ENCODE measurements at regions not wholly inside any gene's neighbourhood (a gene's known extent, or its start where the extent isn't known, plus 50 kb on each side); places are given as distances from the start of the nearest gene placed in this dataset.

DNA sequence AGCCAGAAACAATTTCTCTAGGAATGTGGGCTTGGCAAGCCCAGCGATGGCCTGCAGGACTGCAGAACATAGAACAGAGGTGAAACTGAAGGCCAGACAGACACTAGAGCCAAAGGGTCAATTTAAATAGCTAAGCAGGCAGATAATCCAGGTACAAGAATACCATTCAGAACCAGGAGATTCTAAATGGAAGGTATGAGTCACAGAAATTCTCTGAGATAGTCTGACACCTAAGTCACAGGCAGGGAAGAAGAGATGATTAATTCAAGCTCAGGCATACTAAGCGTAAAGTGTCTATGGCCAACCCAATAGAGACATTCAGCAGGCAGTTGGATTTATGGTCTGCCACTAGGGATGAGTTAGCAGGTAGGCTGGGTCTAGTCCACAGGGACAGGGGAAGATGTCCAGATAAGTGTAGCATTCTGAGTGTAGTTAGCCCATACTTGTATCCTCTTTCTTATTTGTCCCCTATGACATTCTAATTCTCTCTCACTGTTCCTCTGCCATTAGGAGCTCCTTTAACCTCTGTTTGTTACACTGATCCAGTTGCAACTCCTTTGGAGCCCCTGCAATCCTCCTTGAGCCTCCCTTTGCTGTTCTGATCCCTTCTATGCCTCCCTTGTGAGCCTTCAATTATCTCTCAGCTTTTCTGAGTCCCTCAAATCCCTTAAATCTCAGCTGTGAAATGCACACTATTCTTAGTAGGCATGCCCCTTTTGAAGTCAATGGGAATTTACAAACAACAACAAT lies 383.8 kb downstream of the LMO4 start:
- H3K4me3 ChIP-seq (replicated peaks in 1 of 3; ENCODE audit: low read depth in 2 of 3, low read length in 3 of 3) = no peak overlapping the region
- H3K27ac ChIP-seq (ENCODE audit: low read depth in 1 of 2, low read length in 2 of 2) = no peak overlapping the region
- Mint-ChIP-seq H3K27ac (no peak overlapping the region), H3K4me1 (no peaks in the 10 kb centered on the region), H3K27me3 (ENCODE audit: low read depth in 3 of 3) (no peaks in the 10 kb centered on the region), H3K4me3 (no peak overlapping the region), H3K36me3 (no peaks in the 10 kb centered on the region), H3K9me3 (peaks cover 0 to 1% (median 0%) of the 10 kb centered on the region in 7 donors)
- no peaks in the 10 kb centered on the region for H3K27me3 ChIP-seq (ENCODE audit: control insufficient read depth in 2 of 2, insufficient read depth in 2 of 2, low read length in 2 of 2)
- no peaks in the 10 kb centered on the region for H4K20me1 ChIP-seq (ENCODE audit: insufficient read depth, low read length)
- intact Hi-C loops (cut with micrococcal nuclease) = no loop called here
- H2AFZ ChIP-seq (ENCODE audit: insufficient read depth, low read depth, low read length, poor library complexity, severe bottlenecking) = no peak overlapping the region
- H3K79me2 ChIP-seq (ENCODE audit: insufficient read depth, low read length) = no peaks in the 10 kb centered on the region
- H3K4me2 ChIP-seq (replicated peaks; ENCODE audit: extremely low read depth, low read length, poor library complexity, severe bottlenecking) = no peak overlapping the region
- H3K9ac ChIP-seq (ENCODE audit: insufficient read depth, low read length, poor library complexity, severe bottlenecking) = no peak overlapping the region
- no peaks in the 10 kb centered on the region for H3K36me3 ChIP-seq (replicated peaks in 1 of 2; ENCODE audit: control insufficient read depth in 1 of 2, insufficient read depth in 2 of 2, low read length in 2 of 2)
- WGBS (ENCODE audit: insufficient coverage) = 100% methylated on average over 1 of the region's 2 CpGs
- H3K4me1 ChIP-seq (ENCODE audit: control insufficient read depth in 1 of 2, insufficient read depth in 2 of 2, low read length in 2 of 2) = no peaks in the 10 kb centered on the region
- DNase-seq = no peak
- TF ChIP-seq, protein P1, sequence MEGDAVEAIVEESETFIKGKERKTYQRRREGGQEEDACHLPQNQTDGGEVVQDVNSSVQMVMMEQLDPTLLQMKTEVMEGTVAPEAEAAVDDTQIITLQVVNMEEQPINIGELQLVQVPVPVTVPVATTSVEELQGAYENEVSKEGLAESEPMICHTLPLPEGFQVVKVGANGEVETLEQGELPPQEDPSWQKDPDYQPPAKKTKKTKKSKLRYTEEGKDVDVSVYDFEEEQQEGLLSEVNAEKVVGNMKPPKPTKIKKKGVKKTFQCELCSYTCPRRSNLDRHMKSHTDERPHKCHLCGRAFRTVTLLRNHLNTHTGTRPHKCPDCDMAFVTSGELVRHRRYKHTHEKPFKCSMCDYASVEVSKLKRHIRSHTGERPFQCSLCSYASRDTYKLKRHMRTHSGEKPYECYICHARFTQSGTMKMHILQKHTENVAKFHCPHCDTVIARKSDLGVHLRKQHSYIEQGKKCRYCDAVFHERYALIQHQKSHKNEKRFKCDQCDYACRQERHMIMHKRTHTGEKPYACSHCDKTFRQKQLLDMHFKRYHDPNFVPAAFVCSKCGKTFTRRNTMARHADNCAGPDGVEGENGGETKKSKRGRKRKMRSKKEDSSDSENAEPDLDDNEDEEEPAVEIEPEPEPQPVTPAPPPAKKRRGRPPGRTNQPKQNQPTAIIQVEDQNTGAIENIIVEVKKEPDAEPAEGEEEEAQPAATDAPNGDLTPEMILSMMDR (IDR thresholded peaks at IDR 0.05) = no peak
- H3K9me3 ChIP-seq (replicated peaks in 1 of 2; ENCODE audit: control insufficient read depth in 1 of 2, insufficient read depth in 1 of 2, low read length in 2 of 2) = no peaks in the 10 kb centered on the region

DNA sequence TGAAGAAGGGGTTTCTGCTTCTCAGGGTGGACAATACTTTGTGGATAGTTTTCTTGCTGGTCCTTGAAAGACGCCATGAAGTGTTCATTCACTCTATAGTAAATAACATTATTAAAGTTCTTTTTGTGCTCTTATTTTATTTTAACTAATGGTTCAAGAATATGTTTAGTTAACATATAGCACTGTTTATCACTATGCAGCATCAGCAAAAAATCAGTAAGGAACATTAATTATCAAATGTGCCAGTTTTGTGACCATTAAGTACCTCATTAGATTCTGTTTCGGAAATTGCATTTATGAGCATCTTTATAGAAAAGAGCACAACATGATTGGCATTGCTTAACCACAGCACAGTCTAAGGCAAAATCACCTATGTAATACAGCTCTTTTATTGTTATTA lies 385.6 kb downstream of the LMO4 start:
- Mint-ChIP-seq H3K4me1 (no peaks in the 10 kb centered on the region), H3K9me3 (peaks cover 0 to 1% (median 0%) of the 10 kb centered on the region in 7 donors), H3K27me3 (ENCODE audit: low read depth in 3 of 3) (no peaks in the 10 kb centered on the region), H3K4me3 (no peak overlapping the region), H3K27ac (no peak overlapping the region), H3K36me3 (no peaks in the 10 kb centered on the region)
- H4K20me1 ChIP-seq (ENCODE audit: insufficient read depth, low read length) = no peaks in the 10 kb centered on the region
- no peaks in the 10 kb centered on the region for H3K36me3 ChIP-seq (replicated peaks in 1 of 2; ENCODE audit: control insufficient read depth in 1 of 2, insufficient read depth in 2 of 2, low read length in 2 of 2)
- no peak overlapping the region for H2AFZ ChIP-seq (ENCODE audit: insufficient read depth, low read depth, low read length, poor library complexity, severe bottlenecking)
- H3K4me3 ChIP-seq (replicated peaks in 1 of 3; ENCODE audit: low read depth in 2 of 3, low read length in 3 of 3) = no peak overlapping the region
- H3K4me2 ChIP-seq (replicated peaks; ENCODE audit: extremely low read depth, low read length, poor library complexity, severe bottlenecking) = no peak overlapping the region
- 100% methylated on average over 1 of the region's 2 CpGs for WGBS (ENCODE audit: insufficient coverage)
- H3K9ac ChIP-seq (ENCODE audit: insufficient read depth, low read length, poor library complexity, severe bottlenecking) = no peak overlapping the region
- no peaks in the 10 kb centered on the region for H3K4me1 ChIP-seq (ENCODE audit: control insufficient read depth in 1 of 2, insufficient read depth in 2 of 2, low read length in 2 of 2)
- H3K27ac ChIP-seq (ENCODE audit: low read depth in 1 of 2, low read length in 2 of 2) = no peak overlapping the region
- intact Hi-C loops (cut with micrococcal nuclease) = no loop called here
- TF ChIP-seq, protein P1 (IDR thresholded peaks at IDR 0.05) = no peak
- no peak for DNase-seq
- no peaks in the 10 kb centered on the region for H3K79me2 ChIP-seq (ENCODE audit: insufficient read depth, low read length)
- no peaks in the 10 kb centered on the region for H3K27me3 ChIP-seq (ENCODE audit: control insufficient read depth in 2 of 2, insufficient read depth in 2 of 2, low read length in 2 of 2)
- H3K9me3 ChIP-seq (replicated peaks in 1 of 2; ENCODE audit: control insufficient read depth in 1 of 2, insufficient read depth in 1 of 2, low read length in 2 of 2) = no peaks in the 10 kb centered on the region

Data from CD14-positive monocyte (primary cell).